ENCODE measurements at regions not wholly inside any gene's neighbourhood (a gene's known extent, or its start where the extent isn't known, plus 50 kb on each side); places are given as distances from the start of the nearest gene placed in this dataset.
A peak's percentile ranks its signal among the peaks of the same experiment; 100 is the strongest.

- no peak overlapping the region for H3K27ac Mint-ChIP-seq
- no peaks in the 10 kb centered on the region for H3K36me3 Mint-ChIP-seq
- no peak for DNase-seq (ENCODE audit: low spot score)
- H3K9me3 Mint-ChIP-seq = 0 out of 2 replicates have a peak, but pooled peaks cover 1% of the 10 kb centered on the region
- CTCF ChIA-PET = no interaction called here
- no peak overlapping the region for H3K4me3 Mint-ChIP-seq
- H3K27me3 Mint-ChIP-seq (ENCODE audit: low read depth) = peaks cover 4% of the 10 kb centered on the region; the same call in 1 of the 2 replicates
- no peak for ATAC-seq
- POLR2A ChIA-PET = no interaction called here
- H3K4me1 Mint-ChIP-seq = no peaks in the 10 kb centered on the region
- no peak for TF ChIP-seq ZNF423 (CRISPR knock-in tag; IDR thresholded peaks at IDR 0.05)
- no peak for TF ChIP-seq E2F5 (CRISPR knock-in tag; IDR thresholded peaks at IDR 0.05)
- no peak for TF ChIP-seq ZNF317 (CRISPR knock-in tag; IDR thresholded peaks at IDR 0.05; ENCODE audit: borderline replicate concordance, low read depth)
- TF ChIP-seq JAZF1 (CRISPR knock-in tag; IDR thresholded peaks at IDR 0.05) = no peak
- TF ChIP-seq ZNF396 (CRISPR knock-in tag; IDR thresholded peaks at IDR 0.05; ENCODE audit: borderline replicate concordance) = no peak
- TF ChIP-seq, protein P1, sequence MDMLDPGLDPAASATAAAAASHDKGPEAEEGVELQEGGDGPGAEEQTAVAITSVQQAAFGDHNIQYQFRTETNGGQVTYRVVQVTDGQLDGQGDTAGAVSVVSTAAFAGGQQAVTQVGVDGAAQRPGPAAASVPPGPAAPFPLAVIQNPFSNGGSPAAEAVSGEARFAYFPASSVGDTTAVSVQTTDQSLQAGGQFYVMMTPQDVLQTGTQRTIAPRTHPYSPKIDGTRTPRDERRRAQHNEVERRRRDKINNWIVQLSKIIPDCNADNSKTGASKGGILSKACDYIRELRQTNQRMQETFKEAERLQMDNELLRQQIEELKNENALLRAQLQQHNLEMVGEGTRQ (CRISPR knock-in tag; IDR thresholded peaks at IDR 0.05) = no peak
- TF ChIP-seq ZNF232 (CRISPR knock-in tag; IDR thresholded peaks at IDR 0.05) = no peak
These were observed 499.3 kb downstream of the FOXG1 start for GRCh38 chr14:29265852-29266251.

DNA sequence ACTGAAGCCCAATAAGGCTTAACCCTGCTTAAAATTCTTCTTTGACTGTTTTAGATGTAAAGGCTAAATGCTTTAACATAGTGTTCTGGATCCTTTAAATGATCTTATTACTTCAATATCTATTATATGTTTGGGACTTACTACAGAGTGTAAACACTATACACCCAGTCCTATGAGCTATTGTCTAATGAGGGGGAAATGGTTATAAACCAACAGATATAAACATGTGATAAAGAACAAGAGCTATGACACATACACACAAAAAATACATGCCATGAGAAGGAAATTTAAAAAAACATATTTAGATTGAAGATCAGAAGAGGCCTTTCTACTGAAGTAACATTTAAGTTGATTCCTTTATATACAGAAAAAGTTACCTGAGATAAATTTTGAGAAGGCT lies 505.1 kb downstream of the FOXG1 start:
- DNase-seq (ENCODE audit: low spot score) (no peak), ATAC-seq (no peak)
- TF ChIP-seq ARID4B (CRISPR knock-in tag; IDR thresholded peaks at IDR 0.05; ENCODE audit: borderline replicate concordance) (no peak), NR3C1 (CRISPR knock-in tag; conservative IDR thresholded peaks at IDR 0.05; ENCODE audit: low read depth) (no peak)
- Mint-ChIP-seq H3K27ac (no peak overlapping the region), H3K9me3 (0 out of 2 replicates have a peak, but pooled peaks cover 3% of the 10 kb centered on the region), H3K4me1 (no peaks in the 10 kb centered on the region), H3K27me3 (ENCODE audit: low read depth) (no peaks in the 10 kb centered on the region), H3K4me3 (no peak overlapping the region), H3K36me3 (no peaks in the 10 kb centered on the region)
- ChIA-PET CTCF (no interaction called here), POLR2A (no interaction called here)

DNA sequence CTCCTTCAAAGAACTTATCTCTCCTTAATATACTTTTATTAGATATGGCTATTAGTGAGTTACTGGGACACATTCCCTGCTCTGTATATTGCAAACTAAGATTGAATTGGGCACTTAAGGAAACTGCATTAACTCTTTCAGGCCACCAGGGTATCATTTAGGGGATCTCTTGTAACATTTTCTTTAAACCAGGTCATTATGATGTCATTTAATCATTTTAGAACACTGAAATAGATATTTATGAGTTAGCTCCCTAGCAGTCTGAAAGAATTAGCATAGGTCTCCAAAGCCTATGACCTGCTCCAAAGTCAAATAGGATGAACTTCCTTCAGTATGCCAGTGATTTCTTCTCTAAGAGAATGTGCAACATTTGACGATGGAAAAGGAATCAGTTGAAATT lies 506.9 kb downstream of the FOXG1 start:
- no peak overlapping the region for H3K27ac Mint-ChIP-seq
- ChIA-PET CTCF (no interaction called here), POLR2A (no interaction called here)
- H3K4me3 Mint-ChIP-seq = no peak overlapping the region
- no peaks in the 10 kb centered on the region for H3K4me1 Mint-ChIP-seq
- H3K27me3 Mint-ChIP-seq (ENCODE audit: low read depth) = no peaks in the 10 kb centered on the region
- DNase-seq (ENCODE audit: low spot score) (no peak), ATAC-seq (0 out of 2 replicates have a peak, but pooled peaks have one; percentile 28)
- H3K36me3 Mint-ChIP-seq = no peaks in the 10 kb centered on the region
- H3K9me3 Mint-ChIP-seq = 0 out of 2 replicates have a peak, but pooled peaks cover 3% of the 10 kb centered on the region
- TF ChIP-seq NR1H2 (CRISPR knock-in tag; IDR thresholded peaks at IDR 0.05) (no peak), ARID4B (CRISPR knock-in tag; IDR thresholded peaks at IDR 0.05; ENCODE audit: borderline replicate concordance) (no peak), FOXP1 (CRISPR knock-in tag; IDR thresholded peaks at IDR 0.05; ENCODE audit: borderline replicate concordance) (no peak), ESRRA (CRISPR knock-in tag; IDR thresholded peaks at IDR 0.05; ENCODE audit: borderline replicate concordance) (no peak), JUN (CRISPR knock-in tag; IDR thresholded peaks at IDR 0.05) (no peak)
- TF ChIP-seq, protein P2, sequence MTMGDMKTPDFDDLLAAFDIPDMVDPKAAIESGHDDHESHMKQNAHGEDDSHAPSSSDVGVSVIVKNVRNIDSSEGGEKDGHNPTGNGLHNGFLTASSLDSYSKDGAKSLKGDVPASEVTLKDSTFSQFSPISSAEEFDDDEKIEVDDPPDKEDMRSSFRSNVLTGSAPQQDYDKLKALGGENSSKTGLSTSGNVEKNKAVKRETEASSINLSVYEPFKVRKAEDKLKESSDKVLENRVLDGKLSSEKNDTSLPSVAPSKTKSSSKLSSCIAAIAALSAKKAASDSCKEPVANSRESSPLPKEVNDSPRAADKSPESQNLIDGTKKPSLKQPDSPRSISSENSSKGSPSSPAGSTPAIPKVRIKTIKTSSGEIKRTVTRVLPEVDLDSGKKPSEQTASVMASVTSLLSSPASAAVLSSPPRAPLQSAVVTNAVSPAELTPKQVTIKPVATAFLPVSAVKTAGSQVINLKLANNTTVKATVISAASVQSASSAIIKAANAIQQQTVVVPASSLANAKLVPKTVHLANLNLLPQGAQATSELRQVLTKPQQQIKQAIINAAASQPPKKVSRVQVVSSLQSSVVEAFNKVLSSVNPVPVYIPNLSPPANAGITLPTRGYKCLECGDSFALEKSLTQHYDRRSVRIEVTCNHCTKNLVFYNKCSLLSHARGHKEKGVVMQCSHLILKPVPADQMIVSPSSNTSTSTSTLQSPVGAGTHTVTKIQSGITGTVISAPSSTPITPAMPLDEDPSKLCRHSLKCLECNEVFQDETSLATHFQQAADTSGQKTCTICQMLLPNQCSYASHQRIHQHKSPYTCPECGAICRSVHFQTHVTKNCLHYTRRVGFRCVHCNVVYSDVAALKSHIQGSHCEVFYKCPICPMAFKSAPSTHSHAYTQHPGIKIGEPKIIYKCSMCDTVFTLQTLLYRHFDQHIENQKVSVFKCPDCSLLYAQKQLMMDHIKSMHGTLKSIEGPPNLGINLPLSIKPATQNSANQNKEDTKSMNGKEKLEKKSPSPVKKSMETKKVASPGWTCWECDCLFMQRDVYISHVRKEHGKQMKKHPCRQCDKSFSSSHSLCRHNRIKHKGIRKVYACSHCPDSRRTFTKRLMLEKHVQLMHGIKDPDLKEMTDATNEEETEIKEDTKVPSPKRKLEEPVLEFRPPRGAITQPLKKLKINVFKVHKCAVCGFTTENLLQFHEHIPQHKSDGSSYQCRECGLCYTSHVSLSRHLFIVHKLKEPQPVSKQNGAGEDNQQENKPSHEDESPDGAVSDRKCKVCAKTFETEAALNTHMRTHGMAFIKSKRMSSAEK (CRISPR knock-in tag; IDR thresholded peaks at IDR 0.05; ENCODE audit: borderline replicate concordance) = no peak
- TF ChIP-seq, protein P3, sequence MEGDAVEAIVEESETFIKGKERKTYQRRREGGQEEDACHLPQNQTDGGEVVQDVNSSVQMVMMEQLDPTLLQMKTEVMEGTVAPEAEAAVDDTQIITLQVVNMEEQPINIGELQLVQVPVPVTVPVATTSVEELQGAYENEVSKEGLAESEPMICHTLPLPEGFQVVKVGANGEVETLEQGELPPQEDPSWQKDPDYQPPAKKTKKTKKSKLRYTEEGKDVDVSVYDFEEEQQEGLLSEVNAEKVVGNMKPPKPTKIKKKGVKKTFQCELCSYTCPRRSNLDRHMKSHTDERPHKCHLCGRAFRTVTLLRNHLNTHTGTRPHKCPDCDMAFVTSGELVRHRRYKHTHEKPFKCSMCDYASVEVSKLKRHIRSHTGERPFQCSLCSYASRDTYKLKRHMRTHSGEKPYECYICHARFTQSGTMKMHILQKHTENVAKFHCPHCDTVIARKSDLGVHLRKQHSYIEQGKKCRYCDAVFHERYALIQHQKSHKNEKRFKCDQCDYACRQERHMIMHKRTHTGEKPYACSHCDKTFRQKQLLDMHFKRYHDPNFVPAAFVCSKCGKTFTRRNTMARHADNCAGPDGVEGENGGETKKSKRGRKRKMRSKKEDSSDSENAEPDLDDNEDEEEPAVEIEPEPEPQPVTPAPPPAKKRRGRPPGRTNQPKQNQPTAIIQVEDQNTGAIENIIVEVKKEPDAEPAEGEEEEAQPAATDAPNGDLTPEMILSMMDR (IDR thresholded peaks at IDR 0.05) = 0 out of 2 replicates have a peak, but pooled peaks have one; percentile 22

Data from WTC11 (cell line).